ENCODE measurements at regions not wholly inside any gene's neighbourhood (a gene's known extent, or its start where the extent isn't known, plus 50 kb on each side); places are given as distances from the start of the nearest gene placed in this dataset.

DNA sequence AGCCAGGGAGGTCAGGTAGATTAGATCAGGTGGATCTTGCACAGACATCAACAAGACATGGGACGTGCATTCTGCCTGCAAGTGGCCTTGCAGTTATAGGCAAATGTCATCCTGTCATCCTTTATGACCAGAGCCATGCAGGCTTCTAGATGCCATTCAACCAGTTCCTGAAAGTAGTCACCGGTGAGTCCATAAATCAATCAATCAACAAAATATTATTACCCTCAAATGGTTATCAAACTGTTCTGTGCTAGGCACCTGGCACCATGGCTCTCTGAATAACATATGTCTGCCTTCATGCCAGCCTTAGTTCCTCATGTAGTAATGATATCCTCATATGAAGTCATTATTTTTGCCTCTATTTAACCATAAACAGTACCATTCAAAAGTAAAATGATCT, 146.9 kb downstream of the TOMM20 start:
- intact Hi-C loops (cut with DNase I) = no loop called here
- no peak for DNase-seq

DNA sequence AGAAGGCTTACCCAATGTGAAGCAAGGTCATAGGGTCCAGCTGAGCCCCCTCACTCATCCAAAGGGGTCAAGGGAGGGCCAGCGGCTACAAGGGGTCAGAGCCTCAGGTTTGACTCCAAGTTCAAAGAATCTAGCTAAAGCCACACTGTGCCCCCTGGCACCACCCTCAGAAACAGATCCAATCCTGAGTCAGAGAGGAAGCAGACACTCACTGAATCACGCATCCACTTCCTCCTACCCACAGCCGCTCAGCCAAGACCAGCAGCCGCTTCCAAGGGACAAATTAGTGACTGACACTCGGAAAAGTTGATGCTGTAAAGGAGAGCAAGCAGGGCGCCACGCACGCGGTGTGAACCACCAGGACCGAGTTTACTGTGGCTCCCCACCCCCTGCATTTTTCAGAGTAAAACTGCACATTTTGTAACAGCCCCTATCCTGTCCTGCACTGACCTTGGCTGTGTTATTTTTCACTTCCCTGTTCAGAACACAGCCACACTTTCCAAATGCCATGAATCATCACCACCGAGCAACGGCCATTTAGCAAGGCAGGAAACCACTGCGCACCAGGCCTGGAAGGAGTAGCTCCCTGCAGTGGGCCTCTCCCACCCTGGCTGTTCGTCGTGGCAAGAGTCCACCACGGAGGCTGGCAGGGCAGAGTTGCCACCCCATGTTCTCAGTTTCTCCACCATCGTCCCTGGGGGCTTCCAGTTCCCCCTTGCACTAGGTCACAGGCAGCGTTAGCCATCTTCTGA, 147.8 kb downstream of the TOMM20 start:
- DNase-seq = peak in 24 of 42 donors; percentile 23 to 83 (median 48)
- intact Hi-C loops (cut with DNase I) = no loop called here

DNA sequence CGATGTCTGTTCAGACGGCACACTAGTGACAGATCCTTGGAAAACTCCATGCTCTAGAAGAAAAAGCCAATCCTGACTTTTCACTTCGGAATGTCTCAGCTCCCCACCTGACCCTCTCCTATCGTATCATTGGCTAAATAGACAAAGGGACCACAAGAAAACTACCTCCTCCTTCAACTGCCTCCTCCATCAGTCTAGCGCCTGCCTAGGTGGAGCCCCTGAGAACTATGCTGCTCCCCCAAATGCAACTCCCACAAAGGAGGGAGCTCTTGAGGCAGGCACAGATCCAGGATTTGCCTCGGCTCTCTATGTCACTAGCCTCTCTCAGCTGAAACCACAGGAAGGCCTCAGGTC, 148.4 kb downstream of the TOMM20 start:
- intact Hi-C loops (cut with DNase I) = no loop called here
- DNase-seq = peak in 1 of 42 donors; percentile 11

DNA sequence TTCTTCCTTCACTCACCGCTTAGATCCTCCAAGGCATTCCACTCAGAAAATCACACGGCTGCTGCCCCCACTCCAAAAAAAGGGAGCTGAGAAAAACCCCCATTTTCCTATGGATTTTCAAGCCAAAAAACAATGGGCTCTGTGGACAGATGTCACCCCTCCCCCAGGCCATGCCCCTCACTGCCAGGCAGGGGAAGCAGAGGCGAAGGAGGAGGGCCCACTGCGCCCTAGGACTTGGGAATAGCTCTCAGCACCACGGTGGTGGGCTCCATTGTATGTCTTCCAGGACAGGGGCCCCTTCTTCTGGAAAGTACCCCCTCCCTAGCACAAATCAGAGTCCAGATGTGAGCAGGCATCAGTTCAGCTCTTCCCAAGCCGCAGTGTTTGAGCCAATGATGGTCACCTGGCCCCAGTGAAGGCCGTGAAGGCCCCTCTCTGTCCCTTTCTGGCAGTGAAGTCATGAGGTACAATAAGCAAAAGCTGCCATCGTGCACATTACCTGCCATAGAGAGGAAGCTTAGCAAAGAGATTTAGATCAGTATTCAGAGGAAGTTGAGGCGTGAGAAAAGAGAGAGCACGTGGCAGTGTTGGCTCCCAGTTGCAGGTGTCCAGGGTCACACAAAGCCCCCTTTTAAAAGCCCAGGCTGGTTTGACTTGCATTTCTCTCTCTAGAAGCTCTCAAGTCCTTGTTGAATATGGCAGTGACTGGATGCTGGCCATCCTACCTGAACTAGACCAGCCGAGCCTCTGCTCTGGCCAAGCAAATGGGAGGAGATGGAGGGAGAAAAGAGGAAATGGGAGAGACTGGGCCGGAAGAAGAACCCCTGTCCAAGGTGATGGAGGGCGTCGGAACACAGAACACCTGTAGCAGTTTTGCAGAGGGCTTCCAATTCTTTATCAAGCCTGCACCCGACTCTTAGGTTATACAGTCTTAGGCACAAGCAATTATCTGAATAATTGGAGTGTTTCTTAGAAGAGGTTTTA, 149.0 kb downstream of the TOMM20 start:
- intact Hi-C loops (cut with DNase I) = loop anchor here (5.0 kb wide), 1 partner anchor 367 kb away; the partner anchor contains the start of gene IRF2BP2
- peak in 1 of 42 donors; percentile 36 for DNase-seq

DNA sequence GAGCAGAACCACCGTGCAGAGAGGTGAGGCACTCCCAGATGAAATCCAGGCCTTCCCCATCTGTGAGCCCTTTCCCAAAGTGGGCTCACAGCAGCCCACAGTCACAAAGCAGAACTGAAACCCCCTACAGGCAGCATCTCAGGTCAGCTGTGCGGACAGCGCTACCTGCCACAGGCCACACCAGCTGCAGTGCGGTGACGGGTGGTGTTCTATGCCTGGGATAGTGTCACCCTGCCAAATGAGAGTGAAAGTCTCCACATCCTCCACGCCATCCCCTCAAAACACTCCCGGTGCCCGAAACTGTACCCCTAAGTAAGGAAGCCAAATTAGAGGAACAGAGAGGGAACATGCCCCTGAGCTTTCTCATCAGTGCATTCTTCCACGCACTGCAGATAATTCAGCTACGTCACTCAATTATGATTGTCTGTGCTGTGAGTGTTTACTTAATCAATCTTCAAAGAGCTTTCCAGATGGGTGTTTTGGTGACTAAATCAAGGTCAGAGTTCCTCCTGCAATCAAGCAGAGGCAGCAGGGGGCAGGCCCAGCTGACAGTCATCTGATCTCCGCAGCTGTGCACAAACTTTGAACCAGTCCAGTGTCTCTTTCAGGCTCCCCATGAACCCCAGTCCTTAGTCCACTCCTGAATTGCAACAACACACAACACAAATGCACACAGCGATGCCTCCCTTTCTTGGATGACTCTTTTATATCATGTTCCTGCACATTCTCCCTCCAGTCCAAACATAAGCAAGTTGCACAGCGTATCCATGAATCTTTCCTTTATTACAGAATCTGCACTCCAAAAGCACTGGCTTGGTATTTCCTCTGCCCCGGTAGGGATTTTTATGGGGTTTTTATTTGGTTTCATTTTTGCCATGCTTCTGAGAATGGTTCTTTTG, 150.0 kb downstream of the TOMM20 start:
- DNase-seq = peak in 41 of 42 donors; percentile 57 to 93 (median 82)
- intact Hi-C loops (cut with DNase I) = loop anchor here (5.0 kb wide), 1 partner anchor 366 kb away; the partner anchor contains the start of gene IRF2BP2

DNA sequence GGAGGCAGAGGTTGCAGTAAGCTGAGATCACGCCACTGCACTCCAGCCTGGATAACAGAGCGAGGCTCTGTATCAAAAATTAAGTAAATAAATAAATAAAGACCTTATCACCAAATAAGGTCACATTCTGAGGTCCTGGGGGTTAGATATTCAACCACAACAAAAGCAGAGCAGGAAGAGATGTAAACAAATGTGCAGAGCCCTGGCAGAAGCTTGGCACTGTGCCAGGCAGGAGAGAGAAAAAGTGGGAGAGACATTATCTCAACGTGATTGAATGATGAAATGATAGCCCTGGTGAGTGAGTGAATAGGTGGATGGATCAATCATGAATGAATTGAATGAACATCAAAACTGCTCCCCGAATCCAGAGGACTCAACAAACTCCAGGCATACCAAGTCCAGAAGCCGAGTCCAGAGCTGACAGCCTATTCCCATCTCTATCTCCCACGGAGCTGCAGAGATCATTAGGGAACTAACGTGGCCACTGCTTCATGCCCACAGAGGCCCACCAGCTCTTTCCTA, 150.7 kb downstream of the TOMM20 start:
- intact Hi-C loops (cut with DNase I) = loop anchor here (5.0 kb wide), 1 partner anchor 366 kb away; the partner anchor contains the start of gene IRF2BP2
- DNase-seq = peak in 1 of 42 donors; percentile 31

DNA sequence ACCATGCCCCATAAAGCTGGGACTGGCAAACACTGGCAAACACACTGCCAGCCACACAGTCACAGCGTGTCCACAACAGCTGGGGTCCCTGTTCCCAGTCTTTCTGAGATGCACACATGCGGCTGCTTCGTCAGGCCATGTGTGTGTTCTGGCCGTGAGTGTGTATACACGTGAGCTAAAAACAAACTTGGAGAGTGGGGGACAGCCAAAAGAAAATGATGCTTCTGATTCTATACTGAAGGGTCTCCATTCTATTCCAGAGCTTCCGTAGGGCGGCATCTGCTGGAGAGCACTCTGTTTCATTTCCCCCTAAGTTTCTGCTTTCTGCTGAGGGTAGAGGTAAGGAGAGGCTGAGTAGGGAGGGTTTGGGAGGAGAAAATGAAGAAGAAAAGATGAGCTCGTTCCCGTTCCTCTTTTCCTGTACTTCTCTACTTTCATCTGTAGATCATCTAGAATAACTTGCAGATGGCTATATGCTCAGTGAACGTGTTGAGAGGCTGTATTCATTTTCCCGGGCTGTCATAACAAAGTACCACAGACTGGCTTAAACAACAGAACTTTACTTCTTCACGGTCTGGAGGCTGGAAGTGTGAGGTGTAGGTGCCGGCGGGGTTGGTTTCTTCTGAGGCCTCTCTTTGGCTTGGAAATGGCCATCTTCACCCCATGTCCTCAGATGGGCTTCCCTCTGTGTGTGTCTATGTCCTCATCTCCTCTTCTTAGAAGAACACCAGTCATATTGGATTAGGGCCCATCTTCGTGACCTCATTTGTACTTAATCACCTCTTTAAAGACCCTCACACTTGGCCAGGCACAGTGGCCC, 151.6 kb downstream of the TOMM20 start:
- intact Hi-C loops (cut with DNase I) = loop anchor here (5.0 kb wide), 1 partner anchor 365 kb away; the partner anchor contains the start of gene IRF2BP2
- DNase-seq = peak in 5 of 42 donors; percentile 20 to 56 (median 40)

DNA sequence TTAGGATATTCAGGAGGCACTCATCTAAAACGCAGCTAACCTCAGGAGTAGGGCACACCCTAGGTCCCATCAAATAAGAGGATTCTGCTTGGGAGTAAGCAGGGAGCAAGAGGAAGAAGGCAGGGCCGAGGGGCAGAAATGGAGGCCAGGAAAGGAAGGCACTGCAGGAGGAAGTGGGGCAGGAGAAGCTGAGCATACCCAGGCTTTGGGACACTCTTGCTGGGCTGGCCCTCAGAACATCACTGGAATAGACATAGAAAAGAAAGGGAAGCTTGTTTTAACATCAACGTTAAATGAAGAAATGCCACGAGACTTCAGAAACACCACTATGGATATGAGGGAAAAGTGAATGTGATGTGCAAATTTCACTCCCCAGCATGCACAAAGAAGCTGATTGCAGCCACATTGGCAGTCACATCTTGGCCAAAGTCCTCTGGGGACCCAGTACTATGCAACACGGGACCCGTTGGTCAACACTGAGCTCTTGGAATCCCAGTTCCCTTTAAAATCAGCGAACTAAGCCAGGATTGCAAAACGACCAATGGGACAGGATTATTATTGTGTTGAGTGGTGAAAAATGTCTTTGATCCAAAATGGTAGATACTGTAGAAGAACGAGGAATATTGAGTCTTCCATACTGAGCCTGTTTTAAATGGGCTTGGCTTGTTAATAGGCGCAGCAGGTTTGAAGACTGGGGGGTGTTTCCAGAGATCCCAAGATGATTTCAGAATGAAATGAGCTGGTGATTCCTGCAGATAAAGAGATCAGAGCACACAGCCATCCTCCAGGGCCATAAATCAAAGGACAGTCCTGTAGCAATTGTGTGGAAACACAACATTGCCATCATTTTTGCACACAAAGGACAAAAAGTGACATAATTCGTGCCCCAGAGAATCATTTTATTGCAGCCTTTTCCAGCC, 152.4 kb downstream of the TOMM20 start:
- DNase-seq = peak in 2 of 42 donors; percentile 10 to 35
- intact Hi-C loops (cut with DNase I) = loop anchor here (5.0 kb wide), 1 partner anchor 364 kb away; the partner anchor contains the start of gene IRF2BP2

DNA sequence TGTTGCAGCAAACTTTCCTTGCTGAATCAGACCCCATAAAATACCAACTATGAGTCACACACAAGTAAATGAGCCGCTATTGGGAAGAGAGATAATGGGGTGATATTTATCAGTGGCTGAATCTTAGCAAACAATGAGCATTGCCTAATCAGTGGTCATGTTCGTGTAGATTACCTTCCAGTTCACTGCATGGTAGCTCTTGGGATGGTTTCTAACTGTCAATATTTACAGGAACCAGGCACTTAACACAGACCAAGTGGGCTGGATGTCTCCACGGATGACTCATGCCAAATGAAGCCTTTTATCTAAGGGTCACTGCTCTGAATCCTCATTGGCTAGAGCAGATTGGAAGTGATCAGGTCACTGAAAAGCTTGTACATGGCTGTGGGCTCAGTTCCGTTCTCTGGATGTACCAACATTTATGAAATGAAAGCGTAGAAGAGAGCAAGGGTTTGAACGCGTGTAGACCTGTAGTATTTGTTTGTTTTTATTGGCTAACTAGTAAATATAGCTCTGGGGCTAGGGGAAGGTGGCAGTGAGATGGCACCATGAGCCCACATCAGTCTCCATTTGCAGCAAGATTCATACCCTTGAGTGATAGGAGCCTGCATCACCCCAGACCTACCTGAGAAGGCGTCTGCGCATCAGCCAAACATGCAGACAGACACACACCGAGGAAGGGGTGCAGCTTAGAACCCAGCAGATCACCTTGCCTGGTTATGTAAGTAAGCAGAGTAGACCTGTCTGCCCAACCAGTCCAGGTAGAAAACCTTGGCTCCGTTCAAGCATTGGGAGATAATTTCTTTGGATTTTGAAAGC, 153.3 kb downstream of the TOMM20 start:
- DNase-seq = peak in 3 of 42 donors; percentile 1 to 19 (median 9)
- intact Hi-C loops (cut with DNase I) = loop anchor here (5.0 kb wide), 1 partner anchor 363 kb away; the partner anchor contains the start of gene IRF2BP2

DNA sequence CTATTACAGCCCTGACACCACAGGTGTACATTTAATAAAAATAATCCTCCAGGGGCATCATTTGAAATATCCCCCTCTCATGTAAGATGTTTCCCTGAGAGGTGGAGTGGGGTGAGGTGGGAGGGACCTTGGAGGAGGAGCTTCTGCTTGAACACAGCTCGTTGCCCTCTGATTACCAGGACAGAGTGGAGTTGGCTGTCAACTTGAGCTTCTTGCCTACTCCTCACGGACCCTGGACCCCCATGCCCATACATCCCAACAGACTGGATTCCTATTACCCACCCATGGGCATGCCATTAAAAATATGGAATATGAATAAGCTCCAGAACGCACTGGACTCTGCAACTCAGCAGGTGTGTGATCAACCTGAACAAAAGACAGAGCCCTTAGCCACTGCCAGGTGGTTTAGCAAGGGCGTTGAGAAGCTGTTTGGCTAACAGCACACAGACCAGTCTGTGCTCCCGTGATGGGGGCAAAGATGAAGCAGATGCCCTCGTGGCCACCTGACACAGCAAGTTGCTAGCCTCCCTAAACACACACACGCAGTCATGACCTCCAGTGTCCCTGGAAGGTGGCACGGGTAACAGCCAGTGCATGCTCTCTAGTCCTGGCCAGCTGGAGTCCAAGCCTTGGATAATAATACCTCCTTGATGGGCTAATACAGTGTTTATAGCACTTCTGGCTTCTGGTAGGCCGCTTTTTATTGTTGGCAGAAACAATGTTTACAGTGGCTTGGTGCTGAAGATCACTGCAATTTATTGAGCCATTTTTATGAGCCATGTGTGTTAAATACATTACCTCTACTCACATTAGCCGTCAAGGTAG, 155.0 kb downstream of the TOMM20 start:
- DNase-seq = peak in 1 of 42 donors; percentile 13
- intact Hi-C loops (cut with DNase I) = no loop called here

DNA sequence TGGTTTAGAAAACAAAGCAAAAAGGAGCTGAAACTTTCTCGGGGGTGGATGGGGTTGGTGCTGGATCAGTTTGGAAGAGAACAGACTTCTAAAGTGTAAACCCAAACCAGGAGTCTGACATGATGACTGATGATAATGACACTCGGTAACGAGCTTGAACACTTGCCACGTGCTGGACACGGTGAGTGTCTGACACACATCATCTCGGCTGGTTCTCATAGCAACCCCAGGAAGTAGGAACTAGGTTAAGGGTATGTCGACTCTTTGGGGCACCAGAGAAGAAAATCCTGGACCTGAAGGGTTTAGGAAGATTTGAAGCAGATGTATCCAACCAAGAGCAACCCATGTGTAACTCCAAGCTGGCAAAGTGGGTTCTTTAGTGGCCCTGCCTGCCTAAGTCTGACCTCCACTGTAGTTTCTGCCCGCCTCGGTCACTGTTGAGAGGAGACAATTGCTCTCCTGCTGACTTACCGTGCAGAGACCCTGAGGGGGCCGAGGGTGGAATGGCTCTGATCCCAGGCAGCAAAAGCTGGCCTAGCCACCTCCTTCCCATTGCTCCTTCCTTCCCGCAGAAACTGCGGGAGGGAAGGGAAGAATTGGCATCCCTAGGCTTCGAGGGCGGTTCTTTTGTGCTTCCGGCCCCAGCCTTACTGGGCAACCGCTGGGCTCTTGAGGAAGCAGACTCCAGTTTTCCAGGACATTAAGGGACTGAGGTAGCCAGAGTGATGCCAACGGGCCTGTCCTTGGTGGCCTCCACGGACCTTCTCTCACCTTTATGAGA, 156.0 kb downstream of the TOMM20 start:
- peak in 2 of 42 donors; percentile 9 to 16 for DNase-seq
- intact Hi-C loops (cut with DNase I) = no loop called here

DNA sequence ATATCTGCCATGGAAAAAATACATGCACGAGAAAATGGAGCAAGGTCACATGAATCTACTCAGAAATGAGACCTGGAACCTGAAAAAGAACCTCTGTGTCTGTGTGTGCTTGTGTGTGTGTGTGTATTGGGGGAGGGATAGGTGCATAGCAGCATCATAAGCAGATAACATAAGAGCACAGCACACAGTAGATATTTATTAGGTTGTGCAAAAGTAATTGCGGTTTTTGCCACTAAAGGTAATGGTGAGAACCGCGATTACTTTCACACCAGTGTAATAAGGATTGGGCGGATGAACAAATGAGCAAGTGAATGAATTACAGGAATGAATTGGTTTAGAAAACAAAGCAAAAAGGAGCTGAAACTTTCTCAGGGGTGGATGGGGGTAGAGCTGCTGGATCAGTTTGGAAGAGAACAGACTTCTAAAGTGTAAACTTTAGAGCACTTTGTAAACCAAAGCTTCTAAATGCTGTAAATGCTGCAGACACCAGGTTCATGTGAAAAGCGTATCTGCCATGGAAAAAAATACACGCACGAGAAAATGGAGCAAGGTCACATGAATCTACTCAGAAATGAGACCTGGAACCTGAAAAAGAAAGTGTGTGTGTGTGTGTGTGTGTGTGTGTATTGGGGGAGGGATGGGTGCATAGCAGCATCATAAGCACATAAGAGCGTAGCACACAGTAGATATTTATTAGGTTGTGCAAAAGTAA, 156.9 kb downstream of the TOMM20 start:
- intact Hi-C loops (cut with DNase I) = loop anchor here (2.0 kb wide), 1 partner anchor 247 kb away; no protein-coding TSS in a partner anchor
- DNase-seq = peak in 1 of 42 donors; percentile 1
